Central memory CD8-positive, alpha-beta T cell (primary cell): ENCODE measurements at regions not wholly inside any gene's neighbourhood (a gene's known extent, or its start where the extent isn't known, plus 50 kb on each side); places are given as distances from the start of the nearest gene placed in this dataset.
"Not testable (repeated sequence)": the region's sequence is repeated elsewhere in the genome, so short reads cannot be mapped to it uniquely, and the experiment has no call there.

Experiments
- ATAC-seq: fragments of 150-1000 bp; cut with Tn5 transposase; replicated peaks from 2 replicates; pipeline ENCODE4 v1.10.0; 2022; ENCODE audit warnings: mild to moderate bottlenecking, moderate FRiP score, moderate number of reproducible peaks; ENCODE audit not compliant: poor library complexity, severe bottlenecking; ENCODE audit errors: extremely low read depth
- DNase-seq, 2 donors: peaks; one replicate each; pipeline ENCODE4 v3.0.0; 2021; ENCODE audit warnings: low spot score in 2 of 2
- H3K27ac Mint-ChIP-seq: one replicate; pipeline ENCODE4 v1.8.0; 2022; ENCODE audit warnings: low read depth, mild to moderate bottlenecking, moderate library complexity, mixed read lengths
- H3K27me3 Mint-ChIP-seq: one replicate; pipeline ENCODE4 v1.8.0; 2022; ENCODE audit warnings: mixed read lengths
- H3K36me3 Mint-ChIP-seq: one replicate; pipeline ENCODE4 v1.8.0; 2022; ENCODE audit warnings: mild to moderate bottlenecking, moderate library complexity, mixed read lengths; ENCODE audit not compliant: insufficient read depth
- H3K4me1 Mint-ChIP-seq: one replicate; pipeline ENCODE4 v1.8.0; 2022; ENCODE audit warnings: mixed read lengths
- H3K4me3 Mint-ChIP-seq: one replicate; pipeline ENCODE4 v1.8.0; 2022; ENCODE audit warnings: mild to moderate bottlenecking, moderate library complexity, mixed read lengths
- H3K9me3 Mint-ChIP-seq: one replicate; pipeline ENCODE4 v1.8.0; 2022; ENCODE audit warnings: mixed read lengths

GRCh38 chr6:119428633-119429032, 79.1 kb upstream of the MAN1A1 start:
- Mint-ChIP-seq H3K27ac (no peak overlapping the region), H3K4me3 (no peak overlapping the region), H3K9me3 (no peaks in the 10 kb centered on the region), H3K36me3 (no peaks in the 10 kb centered on the region), H3K27me3 (no peaks in the 10 kb centered on the region), H3K4me1 (no peaks in the 10 kb centered on the region)
- ATAC-seq, result no peak
- DNase-seq, result no peak

GRCh38 chr6:119426619-119427018, 77.1 kb upstream of the MAN1A1 start:
- H3K4me1 Mint-ChIP-seq, result no peaks in the 10 kb centered on the region
- H3K36me3 Mint-ChIP-seq, result no peaks in the 10 kb centered on the region
- H3K27me3 Mint-ChIP-seq, result no peaks in the 10 kb centered on the region
- ATAC-seq, result no peak
- H3K9me3 Mint-ChIP-seq, result no peaks in the 10 kb centered on the region
- DNase-seq, result no peak
- no peak overlapping the region for H3K27ac Mint-ChIP-seq
- H3K4me3 Mint-ChIP-seq, result no peak overlapping the region

- no peaks in the 10 kb centered on the region for H3K36me3 Mint-ChIP-seq
- DNase-seq (no peak), ATAC-seq (no peak)
- H3K4me1 Mint-ChIP-seq, result no peaks in the 10 kb centered on the region
- H3K4me3 Mint-ChIP-seq, result no peak overlapping the region
- H3K27me3 Mint-ChIP-seq, result peaks cover 11% of the 10 kb centered on the region
- no peak overlapping the region for H3K27ac Mint-ChIP-seq
- peaks cover 19% of the 10 kb centered on the region for H3K9me3 Mint-ChIP-seq
These were observed 74.4 kb upstream of the MAN1A1 start for GRCh38 chr6:119423996-119424395.

- not testable (repeated sequence) for ATAC-seq, H3K4me1 Mint-ChIP-seq, H3K27ac Mint-ChIP-seq, H3K4me3 Mint-ChIP-seq, DNase-seq, H3K36me3 Mint-ChIP-seq
- peaks cover 30% of the 10 kb centered on the region for H3K9me3 Mint-ChIP-seq
- H3K27me3 Mint-ChIP-seq, result peaks cover 44% of the 10 kb centered on the region
These were observed 68.5 kb upstream of the MAN1A1 start for GRCh38 chr6:119418084-119418483.

- no peaks in the 10 kb centered on the region for H3K36me3 Mint-ChIP-seq
- DNase-seq (no peak), ATAC-seq (no peak)
- H3K4me1 Mint-ChIP-seq, result no peaks in the 10 kb centered on the region
- H3K27ac Mint-ChIP-seq, result no peak overlapping the region
- H3K9me3 Mint-ChIP-seq, result peaks cover 7% of the 10 kb centered on the region
- no peak overlapping the region for H3K4me3 Mint-ChIP-seq
- peaks cover 8% of the 10 kb centered on the region for H3K27me3 Mint-ChIP-seq
These were observed 57.6 kb upstream of the MAN1A1 start for GRCh38 chr6:119407156-119407555.

GRCh38 chr6:119405114-119405513, 55.6 kb upstream of the MAN1A1 start:
- not testable (repeated sequence) for H3K27ac Mint-ChIP-seq, ATAC-seq, H3K27me3 Mint-ChIP-seq, H3K36me3 Mint-ChIP-seq, DNase-seq, H3K4me1 Mint-ChIP-seq, H3K4me3 Mint-ChIP-seq
- peaks cover 13% of the 10 kb centered on the region for H3K9me3 Mint-ChIP-seq
